Large intestine (tissue), 3 donors: ENCODE measurements at regions not wholly inside any gene's neighbourhood (a gene's known extent, or its start where the extent isn't known, plus 50 kb on each side); places are given as distances from the start of the nearest gene placed in this dataset.

ENCODE experiments used
- DNase-seq, 2 donors: peaks; one replicate each; pipeline versions ENCODE4 v3.0.0 to v3.0.0-alpha.2; 2013
- H3K27ac ChIP-seq: one replicate; pipeline ENCODE4 v1.5.1; 2013; ENCODE audit warnings: low read length
- H3K27me3 ChIP-seq: 2 replicates; pipeline ENCODE4 v1.6.1; 2013; ENCODE audit warnings: low read length; ENCODE audit not compliant: control insufficient read depth, insufficient read depth
- H3K36me3 ChIP-seq: 2 replicates; pipeline ENCODE4 v1.6.1; 2013; ENCODE audit warnings: low read length; ENCODE audit not compliant: control insufficient read depth, insufficient read depth
- H3K4me1 ChIP-seq: one replicate; pipeline ENCODE4 v1.6.1; 2013; ENCODE audit warnings: low read length; ENCODE audit not compliant: control insufficient read depth, insufficient read depth
- H3K4me3 ChIP-seq: one replicate; pipeline ENCODE4 v1.5.1; 2013; ENCODE audit warnings: low read length
- H3K9me3 ChIP-seq: one replicate; pipeline ENCODE4 v1.6.1; 2013; ENCODE audit warnings: mild to moderate bottlenecking, low read depth, low read length, moderate library complexity; ENCODE audit not compliant: control insufficient read depth
- whole genome bisulfite sequencing: methylation state at CpG from one replicate; pipeline ENCODE4 v1.1.5; 2013; ENCODE audit warnings: low lambda C conversion rate; ENCODE audit not compliant: insufficient coverage; 5-methylcytosine and 5-hydroxymethylcytosine counted together

DNA sequence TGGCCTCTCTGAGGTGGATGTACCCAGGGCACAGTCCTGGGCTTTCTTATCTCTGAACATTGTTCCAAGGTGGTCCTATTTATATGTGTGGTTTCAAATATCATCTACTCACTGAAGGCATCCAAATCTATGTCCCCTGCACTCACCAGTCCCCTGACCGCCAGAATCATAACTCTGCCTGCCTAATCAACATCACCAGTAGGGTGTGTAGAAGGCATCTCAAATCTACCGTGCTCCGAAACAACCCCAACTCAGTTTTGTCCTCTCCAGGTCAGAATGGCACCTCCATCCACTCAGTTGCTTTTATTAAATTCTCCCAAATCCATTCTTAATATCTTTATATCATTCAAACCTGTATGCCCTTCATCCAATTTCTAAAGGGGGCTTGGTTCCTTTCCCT is 536.3 kb downstream of the GRIN2A start:
- Histone ChIP-seq H3K9me3 (no peaks in the 10 kb centered on the region), H3K27ac (no peak overlapping the region), H3K4me1 (no peaks in the 10 kb centered on the region), H3K4me3 (no peak overlapping the region), H3K36me3 (no peaks in the 10 kb centered on the region), H3K27me3 (no peaks in the 10 kb centered on the region)
- no peak for DNase-seq
- WGBS: no CpG with 5 or more reads among the region's 3 CpGs

GRCh38 chr16:9647981-9648701 is 534.1 kb downstream of the GRIN2A start:
- Histone ChIP-seq H3K27ac (no peak overlapping the region), H3K4me1 (no peaks in the 10 kb centered on the region), H3K9me3 (no peaks in the 10 kb centered on the region), H3K36me3 (no peaks in the 10 kb centered on the region), H3K27me3 (no peaks in the 10 kb centered on the region), H3K4me3 (no peak overlapping the region)
- WGBS: no CpG with 5 or more reads among the region's 7 CpGs
- no peak for DNase-seq

- peak in 1 of 2 donors; percentile 32 for DNase-seq
- H3K9me3 ChIP-seq: no peaks in the 10 kb centered on the region
- no peaks in the 10 kb centered on the region for H3K36me3 ChIP-seq
- H3K4me3 ChIP-seq: no peak overlapping the region
- H3K4me1 ChIP-seq: no peaks in the 10 kb centered on the region
- WGBS: no CpG with 5 or more reads among the region's 1 CpG
- no peaks in the 10 kb centered on the region for H3K27me3 ChIP-seq
- no peak overlapping the region for H3K27ac ChIP-seq
These were observed 531.9 kb downstream of the GRIN2A start for GRCh38 chr16:9650284-9650683.

GRCh38 chr16:9655051-9655450 is 527.2 kb downstream of the GRIN2A start:
- no peaks in the 10 kb centered on the region for H3K36me3 ChIP-seq
- H3K9me3 ChIP-seq: no peaks in the 10 kb centered on the region
- no peaks in the 10 kb centered on the region for H3K4me1 ChIP-seq
- H3K27ac ChIP-seq: no peak overlapping the region
- no peaks in the 10 kb centered on the region for H3K27me3 ChIP-seq
- no peak overlapping the region for H3K4me3 ChIP-seq
- WGBS: 40% methylated on average over 1 of the region's 5 CpGs
- DNase-seq: no peak

DNA sequence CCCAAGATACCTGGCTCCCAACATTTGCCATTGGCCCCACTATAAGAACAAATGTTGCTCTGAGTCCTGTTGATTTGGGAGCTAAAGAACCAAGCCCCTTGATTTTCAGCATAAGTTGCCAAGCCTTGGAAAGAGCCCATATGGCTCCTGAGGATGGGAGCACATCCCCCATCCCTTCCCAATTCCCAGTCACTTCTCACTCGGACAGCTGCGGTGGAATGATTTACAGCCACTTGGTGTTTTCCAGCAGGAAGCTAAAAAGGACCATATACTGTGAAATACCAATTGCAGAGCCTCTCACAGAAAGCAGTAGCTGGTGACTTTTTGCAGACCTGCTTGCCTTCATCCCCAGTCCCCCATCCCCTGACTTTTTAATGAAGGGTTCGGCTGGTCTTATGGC is 524.6 kb downstream of the GRIN2A start:
- Histone ChIP-seq H3K4me1 (no peaks in the 10 kb centered on the region), H3K27ac (no peak overlapping the region), H3K36me3 (no peaks in the 10 kb centered on the region), H3K4me3 (no peak overlapping the region), H3K9me3 (no peaks in the 10 kb centered on the region), H3K27me3 (no peaks in the 10 kb centered on the region)
- no CpG with 5 or more reads among the region's 3 CpGs for WGBS
- no peak for DNase-seq

DNA sequence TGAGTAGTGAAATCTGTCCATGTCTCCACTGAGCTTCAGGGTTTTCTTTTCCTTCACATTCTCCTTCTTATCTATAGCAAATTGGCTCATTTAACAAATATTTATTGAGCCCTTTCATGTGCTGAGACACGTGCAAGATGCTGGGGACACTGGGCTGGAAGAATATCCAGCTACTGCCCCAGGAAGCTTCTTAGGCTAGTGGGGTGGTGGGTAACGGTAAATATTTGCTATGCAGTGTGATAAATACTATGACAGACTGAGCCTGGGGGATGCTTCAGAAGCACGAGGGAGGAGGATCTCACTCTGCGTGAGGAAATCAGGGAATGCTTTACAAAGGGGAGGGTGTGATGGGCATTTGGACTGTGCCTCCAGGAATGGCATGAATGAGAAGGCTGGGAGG is 524.1 kb downstream of the GRIN2A start:
- WGBS: no CpG with 5 or more reads among the region's 4 CpGs

DNA sequence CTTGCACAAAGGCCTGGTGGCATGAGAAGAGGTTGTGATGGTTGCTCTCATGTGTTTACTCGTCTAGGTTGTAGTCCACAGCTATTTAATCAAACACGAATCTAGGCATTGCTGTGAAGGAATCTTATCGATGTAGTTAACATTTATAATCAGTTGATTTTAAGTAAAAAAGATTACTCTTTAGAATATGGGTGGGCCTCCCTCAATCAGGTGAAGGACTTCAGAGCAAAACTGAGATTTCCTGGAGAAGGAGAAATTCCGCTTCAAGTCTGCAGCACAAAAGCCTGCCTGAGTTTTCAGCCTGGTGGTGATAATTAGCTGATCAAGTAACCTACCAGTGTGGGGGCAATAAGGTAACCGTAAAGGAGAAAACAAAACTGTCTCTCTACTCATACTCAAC is 523.6 kb downstream of the GRIN2A start:
- no peak overlapping the region for H3K4me3 ChIP-seq
- 15% methylated on average over 2 of the region's 5 CpGs for WGBS
- H3K27me3 ChIP-seq: no peaks in the 10 kb centered on the region
- no peaks in the 10 kb centered on the region for H3K9me3 ChIP-seq
- no peak overlapping the region for H3K27ac ChIP-seq
- no peaks in the 10 kb centered on the region for H3K36me3 ChIP-seq
- H3K4me1 ChIP-seq: no peaks in the 10 kb centered on the region
- no peak for DNase-seq

More for the DNA sequence above, 524.1 kb downstream of the GRIN2A start:
- H3K9me3 ChIP-seq: no peaks in the 10 kb centered on the region
- H3K4me1 ChIP-seq: no peaks in the 10 kb centered on the region
- no peak overlapping the region for H3K4me3 ChIP-seq
- no peaks in the 10 kb centered on the region for H3K27me3 ChIP-seq
- no peaks in the 10 kb centered on the region for H3K36me3 ChIP-seq
- no peak overlapping the region for H3K27ac ChIP-seq
- no peak for DNase-seq

DNA sequence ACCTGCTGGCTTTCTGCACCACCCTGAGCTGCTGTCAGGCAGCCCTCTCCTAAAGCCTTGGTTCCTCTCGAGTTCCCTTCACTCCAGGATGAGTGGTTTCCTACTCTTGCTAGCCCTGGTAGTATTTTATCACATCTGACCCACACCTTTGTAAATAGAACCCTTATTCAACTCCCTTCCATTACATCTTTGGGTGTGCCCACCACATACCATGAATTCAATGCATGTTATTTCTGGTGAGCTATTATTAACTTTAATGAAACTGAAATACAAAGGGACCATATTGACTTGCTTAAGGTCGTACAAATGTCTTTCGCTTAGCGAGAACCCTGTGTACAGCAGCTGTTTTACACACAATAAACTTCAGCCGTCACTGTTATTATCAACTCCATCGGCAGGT is 521.3 kb downstream of the GRIN2A start:
- WGBS: 75% methylated on average over 1 of the region's 6 CpGs
- no peaks in the 10 kb centered on the region for H3K36me3 ChIP-seq
- no peak for DNase-seq

DNA sequence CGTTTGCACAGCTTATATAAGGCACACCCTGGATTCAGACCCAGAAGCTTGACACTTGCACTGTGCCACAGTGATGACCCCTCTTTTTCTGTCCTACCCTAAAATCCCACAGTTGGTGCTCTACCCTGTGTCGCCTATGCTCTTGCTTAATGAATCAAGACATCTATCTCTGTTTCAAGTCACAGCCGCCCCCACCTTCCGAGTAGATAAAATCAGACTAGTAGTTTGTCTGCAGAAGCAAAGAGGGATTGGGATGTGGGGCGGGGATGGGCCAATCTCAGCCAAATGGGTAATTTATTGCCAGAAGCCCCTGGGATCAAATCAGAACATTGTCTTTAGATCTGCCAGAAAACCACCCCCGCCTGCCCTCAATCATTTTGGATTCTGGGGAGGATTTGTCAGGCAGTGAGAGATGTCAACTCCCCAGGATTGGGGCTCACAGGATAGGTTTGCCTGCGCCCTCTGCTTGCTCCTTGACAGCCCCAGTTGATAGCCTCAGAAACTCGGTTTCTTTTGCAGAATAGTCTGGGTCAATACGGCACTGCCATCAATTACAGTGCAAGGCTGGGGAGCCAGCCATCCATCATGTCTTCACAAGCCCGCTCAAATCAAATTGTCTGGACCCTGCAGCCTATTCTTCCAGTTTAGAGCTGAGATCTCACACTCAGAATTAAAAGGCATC is 520.8 kb downstream of the GRIN2A start:
- Histone ChIP-seq H3K36me3 (no peaks in the 10 kb centered on the region), H3K9me3 (no peaks in the 10 kb centered on the region), H3K4me3 (no peak overlapping the region), H3K27ac (no peak overlapping the region), H3K27me3 (no peaks in the 10 kb centered on the region), H3K4me1 (no peaks in the 10 kb centered on the region)
- 14% methylated on average over 1 of the region's 10 CpGs for WGBS
- no peak for DNase-seq

More for the DNA sequence above, 521.3 kb downstream of the GRIN2A start:
- Histone ChIP-seq H3K4me3 (no peak overlapping the region), H3K27ac (no peak overlapping the region), H3K4me1 (no peaks in the 10 kb centered on the region), H3K27me3 (no peaks in the 10 kb centered on the region), H3K9me3 (no peaks in the 10 kb centered on the region)

GRCh38 chr16:9663588-9663987 is 518.6 kb downstream of the GRIN2A start:
- no peak overlapping the region for H3K4me3 ChIP-seq
- DNase-seq: no peak
- no peak overlapping the region for H3K27ac ChIP-seq
- H3K9me3 ChIP-seq: no peaks in the 10 kb centered on the region
- no peaks in the 10 kb centered on the region for H3K27me3 ChIP-seq
- WGBS: no CpG with 5 or more reads among the region's 2 CpGs
- no peaks in the 10 kb centered on the region for H3K4me1 ChIP-seq
- no peaks in the 10 kb centered on the region for H3K36me3 ChIP-seq

DNA sequence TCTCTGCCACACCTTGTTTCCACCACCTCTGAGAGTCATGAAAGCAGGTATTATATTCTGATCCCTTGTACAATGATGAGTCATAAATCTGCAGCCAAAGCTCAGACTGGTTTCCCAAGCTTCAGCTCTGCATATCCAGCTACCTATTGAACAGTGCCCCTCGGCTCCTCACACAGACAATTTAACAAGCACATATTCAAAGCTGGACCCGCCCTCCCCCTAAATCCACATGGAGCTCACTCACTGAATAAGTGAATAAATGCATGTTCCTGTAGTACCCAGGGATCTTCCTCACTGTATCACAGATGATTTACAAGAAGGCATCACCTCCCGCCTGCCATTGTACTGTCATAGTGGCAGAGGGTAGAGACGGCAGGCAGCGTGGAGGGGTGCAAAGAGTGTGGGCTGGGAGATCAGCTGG is 516.4 kb downstream of the GRIN2A start:
- no peak overlapping the region for H3K4me3 ChIP-seq
- no peaks in the 10 kb centered on the region for H3K27me3 ChIP-seq
- H3K4me1 ChIP-seq: no peaks in the 10 kb centered on the region
- no peak overlapping the region for H3K27ac ChIP-seq
- no peaks in the 10 kb centered on the region for H3K9me3 ChIP-seq
- H3K36me3 ChIP-seq: no peaks in the 10 kb centered on the region
- no CpG with 5 or more reads among the region's 5 CpGs for WGBS
- peak; percentile 34 to 71 for DNase-seq
